Pons (tissue), 1 donor: ENCODE measurements at regions not wholly inside any gene's neighbourhood (a gene's known extent, or its start where the extent isn't known, plus 50 kb on each side); places are given as distances from the start of the nearest gene placed in this dataset.
"Not testable (repeated sequence)": the region's sequence is repeated elsewhere in the genome, so short reads cannot be mapped to it uniquely, and the experiment has no call there.

Experiments used
- DNase-seq: peaks from one replicate; pipeline ENCODE4 v3.0.0-alpha.2; 2016; ENCODE audit warnings: low spot score

DNA sequence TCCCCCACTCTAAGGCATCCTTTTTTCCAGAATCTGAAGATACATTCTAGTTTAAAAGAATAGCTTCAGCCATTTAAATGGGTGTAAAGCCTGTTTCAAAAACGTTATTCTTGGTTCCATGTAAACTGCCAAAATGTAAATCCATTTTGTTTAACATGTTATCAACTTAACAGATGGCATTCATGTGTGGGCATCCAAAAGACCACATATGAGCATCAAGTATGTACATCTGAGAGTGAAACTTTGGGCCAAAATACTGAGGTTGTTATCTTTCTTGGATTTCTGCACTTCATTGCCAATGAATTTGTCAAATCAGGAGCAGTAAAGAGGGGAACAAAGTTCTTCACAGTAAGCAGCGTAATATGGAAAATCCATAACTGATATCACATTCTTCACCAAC lies 395.4 kb downstream of the ZNF804A start:
- DNase-seq: no peak

DNA sequence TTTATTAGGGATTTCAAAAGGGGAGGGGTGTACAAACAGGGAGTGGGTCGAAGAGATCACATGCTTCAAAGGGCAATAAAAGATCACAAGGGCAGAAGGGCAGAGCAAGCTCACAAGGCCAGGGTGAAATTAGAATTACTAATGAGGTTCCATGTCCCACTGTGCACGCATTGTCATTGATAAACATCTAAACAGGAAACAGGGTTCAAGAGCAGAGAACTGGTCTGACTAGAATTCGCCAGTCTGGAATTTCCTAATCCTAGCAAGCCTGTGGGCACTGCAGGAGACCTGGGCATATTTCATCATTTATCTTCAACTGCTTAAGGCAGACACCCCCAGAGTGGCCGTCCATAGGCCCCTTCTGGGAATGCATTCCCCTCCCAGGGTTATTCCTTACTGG lies 408.2 kb downstream of the ZNF804A start:
- DNase-seq: no peak

DNA sequence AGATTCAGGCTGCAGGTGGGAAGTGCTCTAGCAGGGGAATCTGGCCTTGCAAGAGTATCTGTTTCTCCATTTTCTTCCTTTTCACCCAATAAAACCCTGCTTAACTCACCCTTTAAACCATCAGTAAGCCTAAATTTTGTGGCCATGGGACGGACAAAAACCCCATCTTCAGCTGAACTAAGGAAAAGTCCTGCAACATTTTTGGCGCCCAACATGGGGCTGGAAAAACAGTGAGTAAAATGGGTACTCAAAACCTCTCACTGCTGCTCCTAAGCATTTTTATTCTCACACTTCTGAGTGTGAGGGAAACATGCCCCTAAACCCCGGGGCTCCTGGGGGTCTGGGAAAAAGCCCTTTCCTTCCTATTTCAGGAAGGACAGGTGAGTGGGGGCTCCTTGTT lies 414.3 kb downstream of the ZNF804A start:
- DNase-seq: no peak

DNA sequence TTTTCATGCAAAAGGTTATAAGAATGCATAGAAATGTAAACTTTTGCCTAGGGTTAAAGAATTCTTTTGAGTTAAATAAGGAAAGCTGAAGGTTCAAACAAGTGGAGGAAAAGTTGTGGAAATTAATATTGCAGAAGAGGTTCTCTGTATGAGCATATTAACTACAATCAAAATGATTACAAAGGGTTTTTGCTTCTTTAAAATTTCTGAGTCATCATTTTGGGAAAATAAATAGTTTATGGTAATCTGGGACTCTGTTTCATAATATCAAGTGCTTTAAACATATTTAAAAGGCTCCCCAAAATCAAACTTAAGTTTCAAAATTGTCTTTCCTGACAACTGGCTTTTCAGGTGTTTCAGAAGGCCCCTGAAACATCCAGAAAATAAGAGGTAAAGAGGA lies 415.7 kb downstream of the ZNF804A start:
- DNase-seq: no peak

DNA sequence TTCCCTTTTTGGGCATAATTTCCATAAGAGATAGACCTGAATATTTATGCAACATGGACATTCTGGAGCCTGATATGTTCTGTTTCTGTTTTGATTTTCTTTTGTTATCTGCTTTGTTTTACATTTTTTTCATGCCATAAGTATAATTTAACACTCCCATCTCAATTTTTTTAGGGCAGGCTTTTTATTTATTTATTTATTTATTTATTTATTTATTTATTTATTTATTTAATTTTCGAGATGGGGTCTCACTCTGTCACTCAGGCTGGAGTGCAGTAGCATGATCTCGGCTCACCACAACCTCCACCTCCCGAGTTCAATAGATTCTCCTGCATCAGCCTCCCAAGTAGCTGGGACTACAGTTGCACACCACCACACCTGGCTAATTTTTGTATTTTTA lies 427.6 kb downstream of the ZNF804A start:
- not testable (repeated sequence) for DNase-seq

DNA sequence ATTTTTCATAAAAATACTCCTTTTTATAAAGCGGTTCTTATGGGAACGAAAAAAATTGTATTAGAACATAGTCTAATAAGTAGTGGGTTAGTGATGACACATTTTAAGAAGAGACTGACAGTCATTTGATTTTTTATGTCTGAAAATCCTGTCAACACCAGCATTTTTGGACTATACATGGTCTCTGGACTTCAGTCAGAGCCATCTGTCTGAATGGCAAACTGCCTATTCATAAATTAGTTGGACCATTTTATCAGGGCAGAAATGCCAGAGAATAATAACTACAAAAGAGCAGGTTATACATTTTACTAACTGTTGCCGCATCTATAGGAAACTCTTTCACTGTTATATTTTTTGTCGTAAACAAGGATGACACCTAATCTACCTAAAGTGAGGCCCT lies 437.6 kb downstream of the ZNF804A start:
- no peak for DNase-seq

DNA sequence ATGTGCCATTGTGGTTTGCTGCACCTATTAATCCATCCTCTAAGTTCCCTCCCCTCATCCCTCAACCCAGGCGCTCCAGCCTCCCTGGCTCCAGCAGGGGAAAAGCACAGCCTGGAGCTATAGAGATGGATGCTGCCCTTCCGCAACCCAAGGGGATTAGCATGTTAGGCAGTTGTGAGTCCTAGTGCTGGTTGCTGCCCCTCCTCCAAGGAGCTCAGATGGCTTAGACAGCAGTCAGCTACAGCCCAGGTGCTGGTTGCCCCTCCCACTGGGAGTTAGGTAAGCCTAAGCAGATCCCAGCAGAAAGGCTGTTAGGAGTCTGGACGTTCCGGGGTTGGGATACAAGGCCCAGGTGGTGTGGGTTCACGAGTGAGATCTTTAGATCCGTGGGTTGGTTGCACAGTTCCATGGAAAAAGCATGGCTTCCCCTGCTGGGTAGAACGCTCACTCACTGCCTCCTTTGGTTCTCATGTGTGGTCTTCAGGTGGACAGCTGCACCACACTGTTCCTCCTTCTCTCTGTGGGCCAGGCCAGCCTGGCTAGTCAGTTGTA lies 446.1 kb downstream of the ZNF804A start:
- no peak for DNase-seq

DNA sequence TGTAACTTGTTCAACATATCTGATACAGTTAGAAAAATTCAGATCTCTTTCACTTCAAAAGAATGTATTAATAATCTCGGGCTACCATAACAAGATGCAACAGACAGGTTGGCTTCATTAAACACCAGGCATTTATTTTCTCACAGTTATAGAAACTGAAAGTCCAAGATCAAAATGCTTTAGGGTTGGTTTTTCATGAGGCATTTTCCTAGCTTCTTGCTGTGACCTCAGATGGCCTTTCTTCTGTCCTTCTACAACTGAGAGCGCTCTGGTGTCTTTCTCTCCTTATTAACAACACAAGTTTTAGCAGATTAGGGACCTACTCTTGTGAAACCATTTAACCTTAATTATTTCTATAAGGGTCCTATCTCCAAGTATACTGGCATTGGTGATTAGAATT lies 452.5 kb downstream of the ZNF804A start:
- DNase-seq: no peak

DNA sequence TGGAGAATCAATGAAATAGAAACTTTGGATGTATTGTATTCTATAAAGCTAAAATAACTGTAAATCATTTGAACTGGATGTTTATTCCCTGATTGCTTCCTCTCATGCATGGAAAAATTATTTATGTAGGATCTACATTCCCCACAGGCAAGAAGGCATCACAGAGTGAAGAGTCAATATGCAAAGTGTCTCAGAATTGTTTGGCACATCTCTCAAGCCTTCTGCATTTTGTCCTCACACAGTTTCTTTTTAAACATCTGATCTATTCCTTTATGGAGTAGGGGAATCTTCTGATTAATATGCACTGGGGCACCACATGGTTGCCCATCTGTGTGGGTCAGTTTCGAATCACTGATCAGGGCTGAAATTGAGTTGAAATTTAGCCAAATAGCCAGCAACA lies 465.4 kb downstream of the ZNF804A start:
- DNase-seq: no peak

DNA sequence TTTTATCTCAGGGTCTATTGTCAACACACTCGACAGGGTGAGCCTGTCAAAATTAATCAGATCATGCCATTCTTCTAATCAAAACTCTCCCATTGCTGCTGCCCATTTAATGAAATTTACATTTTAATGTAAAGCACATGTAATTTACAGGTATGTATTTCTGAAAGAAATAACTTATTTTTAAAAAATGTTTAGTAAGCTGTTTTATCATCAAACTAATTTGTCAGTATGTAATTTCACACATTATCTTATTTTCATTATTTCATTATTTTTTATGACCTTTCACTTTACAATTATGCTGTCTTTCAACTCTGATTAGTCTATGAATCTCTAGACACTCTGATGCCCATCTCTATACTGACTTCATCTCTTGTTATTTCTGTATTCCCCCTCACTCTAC lies 467.8 kb downstream of the ZNF804A start:
- no peak for DNase-seq

DNA sequence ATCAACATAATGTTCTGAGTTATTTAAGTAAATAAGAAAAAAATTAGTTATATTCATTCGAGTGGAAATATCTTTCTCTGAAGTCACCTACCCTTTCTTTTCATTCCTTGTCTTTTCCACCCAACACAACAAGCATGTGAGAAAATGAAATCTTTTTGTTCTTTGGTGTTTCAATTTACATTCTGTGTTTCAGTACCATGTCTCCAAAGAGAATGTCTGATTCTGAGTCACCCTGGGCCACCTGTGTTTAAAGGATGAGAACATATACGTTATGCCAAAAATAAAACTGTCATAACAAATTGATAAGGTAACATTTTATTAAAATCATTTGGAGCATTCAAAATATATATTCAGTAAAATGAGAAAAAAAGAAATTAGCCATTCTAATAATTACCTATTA lies 470.8 kb downstream of the ZNF804A start:
- no peak for DNase-seq

DNA sequence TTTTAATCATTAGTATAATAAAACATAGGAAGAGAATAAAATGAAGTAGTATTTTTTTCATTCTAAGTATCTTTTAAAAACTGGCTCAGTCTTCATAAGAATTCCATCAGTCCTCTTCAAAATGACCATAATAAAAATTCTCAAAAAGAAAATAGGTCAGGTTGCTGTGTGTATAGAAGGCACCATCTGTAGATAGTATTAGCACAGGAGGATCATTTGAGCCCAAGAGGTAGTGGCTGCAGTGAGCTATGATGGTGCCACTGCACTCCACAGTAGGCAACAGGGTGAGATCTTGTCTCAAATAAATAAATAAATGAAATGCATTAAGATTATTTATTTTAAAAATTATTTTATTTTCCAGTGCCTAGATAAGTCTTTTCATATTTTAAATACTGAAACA lies 475.8 kb downstream of the ZNF804A start:
- DNase-seq: no peak

DNA sequence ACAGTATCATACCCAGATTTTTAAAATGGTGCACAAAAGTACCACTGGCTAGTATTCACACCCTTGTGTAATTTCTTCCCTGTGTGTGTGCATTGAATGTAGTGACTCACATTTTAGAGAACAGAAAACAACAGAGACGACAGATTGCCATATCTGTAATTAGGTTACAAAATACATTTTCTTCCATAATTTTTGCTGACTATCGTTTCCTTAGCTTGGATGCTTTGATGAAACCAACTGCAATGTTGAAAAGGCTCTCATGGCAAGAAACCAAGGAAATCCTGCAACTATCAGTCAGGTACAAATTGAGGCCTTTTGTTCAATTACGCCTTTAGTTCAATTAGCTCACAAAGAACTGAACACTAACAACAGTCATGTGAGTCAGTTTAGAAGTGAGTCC lies 484.4 kb downstream of the ZNF804A start:
- no peak for DNase-seq

DNA sequence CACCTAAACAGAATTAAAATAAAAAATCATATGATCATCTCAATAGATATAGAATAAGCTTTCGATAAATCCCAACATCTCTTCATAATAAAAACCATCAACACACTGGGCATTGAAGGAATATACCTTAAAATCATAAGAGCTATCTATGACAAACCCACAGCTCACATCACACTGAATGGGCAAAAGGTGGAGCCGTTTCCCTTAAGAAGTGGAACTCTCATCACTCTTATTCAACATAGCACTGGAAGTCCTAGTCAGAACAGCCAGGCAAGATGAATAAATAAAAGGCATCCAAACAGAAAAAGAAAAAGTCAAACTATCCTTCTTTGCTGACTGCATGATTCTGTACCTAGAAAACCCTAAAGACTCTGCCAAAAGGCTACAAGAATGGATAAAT lies 510.3 kb downstream of the ZNF804A start:
- DNase-seq: no peak

DNA sequence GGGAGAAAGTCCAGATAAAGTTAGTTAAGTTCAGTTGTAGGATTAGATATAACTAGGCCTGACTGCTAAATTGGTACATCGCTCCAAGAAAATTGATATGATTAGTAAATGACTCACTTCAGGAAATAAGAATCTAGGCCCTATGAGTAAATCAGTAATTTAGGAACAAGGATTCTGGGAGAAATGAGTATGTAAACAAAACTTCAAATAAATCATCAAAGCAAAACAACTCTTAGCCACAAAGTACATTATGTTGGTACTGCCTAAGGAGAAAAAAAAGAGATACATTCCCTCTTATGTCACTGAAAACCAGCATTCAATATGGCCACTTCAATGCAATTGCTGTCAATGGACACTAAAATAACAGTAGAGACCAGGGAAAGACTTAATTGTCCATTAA lies 529.1 kb downstream of the ZNF804A start:
- no peak for DNase-seq

DNA sequence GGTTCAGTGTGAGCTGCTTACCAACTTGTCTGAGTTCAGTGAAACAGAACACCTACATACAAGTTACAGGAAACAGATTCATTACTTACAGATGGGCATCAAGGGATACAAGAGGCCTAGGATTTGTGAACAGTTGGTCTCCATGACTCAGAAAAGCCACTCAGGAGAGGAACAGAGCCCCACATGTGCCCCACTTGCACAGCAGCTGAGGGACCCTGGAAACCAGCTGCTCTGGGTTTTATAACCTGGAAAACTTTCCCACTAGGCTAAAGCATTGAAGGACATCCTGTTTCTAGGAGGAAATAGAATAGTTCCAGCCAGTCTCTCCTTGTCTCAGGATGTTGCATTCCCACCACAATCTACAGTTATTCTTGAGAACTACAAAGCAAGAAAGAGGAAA lies 530.0 kb downstream of the ZNF804A start:
- DNase-seq: no peak

DNA sequence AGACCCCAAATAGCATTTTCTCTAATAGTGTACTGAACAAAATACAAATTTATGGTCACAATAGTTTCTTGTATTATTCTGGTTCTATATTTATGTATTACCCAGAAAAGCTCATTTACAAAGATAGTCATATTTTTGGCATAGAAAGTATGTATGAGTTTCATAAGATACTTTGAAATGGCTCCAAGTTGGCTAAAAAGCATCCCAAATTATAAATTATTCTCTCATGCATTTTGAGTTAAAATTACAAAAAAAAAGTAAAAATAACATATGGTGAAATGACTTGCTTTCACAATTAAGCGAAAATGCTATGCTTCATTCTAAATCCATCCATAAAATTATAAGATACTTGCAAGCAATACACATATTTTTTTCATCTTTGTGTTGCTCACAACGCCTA lies 530.7 kb downstream of the ZNF804A start:
- DNase-seq: no peak

DNA sequence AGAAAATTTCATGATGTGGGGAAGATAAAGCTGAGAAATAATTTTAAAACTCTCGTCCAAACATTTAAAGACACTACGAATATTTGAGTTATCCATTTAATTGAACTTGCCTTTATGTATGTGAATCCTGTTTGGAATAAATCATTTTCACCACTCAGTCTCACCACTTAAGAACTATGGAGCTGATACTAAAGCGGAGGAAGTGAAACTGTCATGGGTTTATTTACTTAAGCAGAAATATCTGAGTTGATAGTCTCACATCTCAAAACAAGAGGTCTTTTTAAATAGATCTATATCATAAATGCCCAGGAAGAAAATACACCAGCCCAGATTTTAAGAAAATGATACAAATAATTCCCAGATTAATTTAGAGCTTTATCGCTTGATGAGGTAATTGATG lies 532.4 kb downstream of the ZNF804A start:
- no peak for DNase-seq

DNA sequence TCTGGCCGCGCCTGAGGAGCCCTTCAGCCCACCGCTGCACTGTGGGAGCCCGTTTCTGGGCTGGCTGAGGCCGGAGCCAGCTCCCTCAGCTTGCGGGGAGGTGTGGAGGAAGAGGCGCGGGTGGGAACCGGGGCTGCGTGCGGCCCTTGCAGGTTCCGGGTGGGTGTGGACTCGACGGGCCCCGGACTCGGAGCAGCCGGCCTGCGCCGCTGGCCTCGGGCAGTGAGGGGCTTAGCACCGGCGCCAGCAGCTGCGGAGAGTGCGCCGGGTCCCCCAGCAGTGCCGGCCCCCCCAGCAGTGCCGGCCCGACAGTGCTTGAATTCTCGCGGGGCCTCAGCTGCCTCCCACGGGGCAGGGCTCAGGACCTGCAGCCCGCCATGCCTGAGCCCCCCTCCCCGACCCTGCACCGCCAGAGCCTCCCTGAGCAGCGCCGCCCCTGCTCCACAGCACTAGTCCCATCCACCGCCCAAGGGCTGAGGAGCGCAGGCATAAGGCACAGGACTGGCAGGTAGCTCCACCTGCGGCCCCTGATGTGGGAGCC lies 534.2 kb downstream of the ZNF804A start:
- DNase-seq: no peak

DNA sequence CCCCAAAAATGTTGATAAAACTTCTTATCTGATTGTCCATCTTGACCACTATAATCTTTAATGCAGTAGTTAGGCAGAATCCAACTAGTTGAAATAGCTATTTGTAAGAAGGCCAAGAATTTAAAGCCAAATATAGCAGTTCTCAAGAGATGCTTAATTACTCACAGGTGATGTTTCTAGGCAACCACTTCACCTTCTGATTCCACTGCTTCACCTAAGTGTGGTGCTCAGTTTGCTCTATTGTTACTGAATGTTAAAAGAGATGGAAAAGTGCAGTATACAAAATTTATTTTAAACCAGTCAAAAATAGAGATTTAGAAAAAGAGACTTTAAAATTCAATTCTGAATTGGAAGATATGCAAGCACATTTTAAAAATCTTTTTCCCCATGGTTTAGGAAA lies 539.4 kb downstream of the ZNF804A start:
- DNase-seq: no peak

DNA sequence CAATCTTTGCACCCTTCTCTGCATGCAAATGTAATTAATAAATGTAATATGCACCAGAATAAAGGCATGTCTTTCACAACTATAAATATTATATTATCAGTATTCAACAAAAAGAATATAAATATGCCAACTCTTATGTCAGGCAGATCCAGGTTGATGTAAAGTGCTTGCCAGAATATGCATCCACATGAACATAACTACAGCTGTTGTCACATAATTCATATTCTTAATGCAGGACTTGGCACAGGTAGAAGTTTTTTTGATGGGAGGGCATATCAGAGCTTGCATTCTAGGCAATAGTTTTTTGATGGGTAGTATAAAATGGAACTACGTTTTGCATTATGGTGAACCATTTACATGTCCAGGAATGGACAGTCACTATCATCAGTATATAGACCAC lies 544.3 kb downstream of the ZNF804A start:
- no peak for DNase-seq

DNA sequence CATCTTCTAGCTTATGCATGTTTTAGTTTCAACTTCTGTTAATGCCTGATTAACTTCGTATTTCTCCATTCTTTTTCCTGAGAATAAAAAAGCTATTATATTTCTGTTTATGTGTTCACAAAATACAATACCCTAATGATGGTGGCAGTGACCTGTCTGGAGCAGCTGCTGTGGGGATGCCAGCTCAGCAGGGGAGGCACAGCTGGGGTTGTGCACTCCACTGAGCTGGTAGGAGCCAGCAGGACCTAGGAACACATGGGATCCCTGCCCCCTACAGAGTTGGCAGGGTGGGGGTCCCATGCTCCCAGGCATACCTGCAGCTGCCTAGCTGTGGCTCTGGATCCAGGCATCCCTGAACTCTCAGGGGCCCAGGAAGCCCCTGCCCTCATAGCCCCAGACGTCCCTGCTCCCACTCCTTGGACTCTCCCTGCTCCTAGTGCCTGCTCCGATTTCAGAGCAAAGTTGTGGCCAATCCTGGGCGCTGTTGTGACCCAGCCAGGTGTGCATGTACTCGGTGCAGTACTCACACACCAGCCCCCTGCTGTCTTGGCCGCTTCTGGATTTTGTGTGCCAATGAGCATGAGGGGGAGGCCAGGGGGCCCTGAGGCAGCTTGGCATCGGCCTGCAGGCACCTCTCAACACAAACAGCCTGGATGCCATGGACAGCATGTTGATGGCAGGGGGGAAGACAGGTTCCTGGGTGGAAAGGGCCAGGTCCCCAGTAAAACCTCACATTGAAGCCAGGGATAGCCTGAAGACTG lies 546.0 kb downstream of the ZNF804A start:
- no peak for DNase-seq

DNA sequence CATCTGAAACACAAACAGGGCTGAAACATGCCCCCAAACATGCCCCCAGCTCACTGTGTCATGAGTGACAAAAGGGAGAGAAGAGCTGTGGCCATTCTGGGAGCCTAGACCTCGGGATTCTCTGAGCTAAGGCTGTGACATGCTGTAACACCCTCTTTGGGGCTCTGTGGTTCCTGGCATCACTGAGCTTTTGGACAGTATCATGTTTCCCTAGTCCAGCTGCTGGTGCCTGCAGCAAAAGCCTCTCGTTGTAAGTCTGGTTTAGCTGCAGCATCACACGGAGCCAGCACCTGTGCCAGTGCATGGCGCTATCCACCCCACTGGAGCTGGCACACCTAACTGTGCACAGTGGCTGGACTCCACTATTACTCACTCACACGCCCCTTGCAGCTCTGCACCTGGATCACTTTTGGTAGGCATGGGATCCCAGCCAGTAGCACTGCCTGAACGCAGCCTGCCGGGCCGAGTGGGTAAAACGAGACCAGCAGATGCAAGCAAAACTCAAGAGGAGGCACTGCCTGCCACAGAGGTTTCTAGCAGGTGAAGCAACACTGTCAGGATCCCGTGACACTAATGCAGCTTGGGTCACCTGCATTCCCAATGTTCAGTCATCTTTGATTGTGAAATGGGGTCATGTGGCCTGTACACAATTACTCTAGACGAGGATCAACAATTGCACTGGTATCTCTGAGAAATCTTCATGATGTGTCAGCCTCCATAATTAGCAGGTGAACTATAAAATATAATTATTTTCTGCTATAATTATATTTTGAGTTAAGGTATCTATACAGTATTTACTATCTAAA lies 547.2 kb downstream of the ZNF804A start:
- no peak for DNase-seq
